ENCODE measurements at regions not wholly inside any gene's neighbourhood (a gene's known extent, or its start where the extent isn't known, plus 50 kb on each side); places are given as distances from the start of the nearest gene placed in this dataset.

DNA sequence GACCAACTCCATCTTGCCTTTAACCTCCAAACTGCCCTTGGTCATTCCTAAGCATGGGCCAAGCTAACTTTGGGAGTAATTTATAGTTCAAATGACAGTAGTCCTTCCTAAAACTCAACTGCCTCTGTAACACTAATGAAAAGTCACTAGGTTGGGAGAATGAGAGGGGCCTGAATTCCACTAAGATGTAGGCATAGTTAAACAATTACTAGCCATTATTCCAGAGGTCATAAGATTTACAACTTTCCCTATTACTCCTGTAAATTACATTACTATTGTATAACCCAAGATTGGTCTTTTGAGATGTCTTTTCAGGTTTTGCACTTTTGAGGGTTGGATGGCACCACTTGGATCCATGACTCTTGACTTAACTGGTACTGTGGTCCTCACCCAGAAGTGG is 94.6 kb downstream of the SPP2 start:
- TF ChIP-seq POLR2A (IDR thresholded peaks at IDR 0.05) (no peak), CTCF (IDR thresholded peaks at IDR 0.05) (no peak)
